ENCODE measurements at regions not wholly inside any gene's neighbourhood (a gene's known extent, or its start where the extent isn't known, plus 50 kb on each side); places are given as distances from the start of the nearest gene placed in this dataset.
A peak's percentile ranks its signal among the peaks of the same experiment; 100 is the strongest.
"Not testable (repeated sequence)": the region's sequence is repeated elsewhere in the genome, so short reads cannot be mapped to it uniquely, and the experiment has no call there.

GRCh38 chr9:78172610-78173009 lies 63.3 kb upstream of the CEP78 start:
- not testable (repeated sequence) for H3K36me3 Mint-ChIP-seq; DNase-seq (ENCODE audit: low spot score in 2 of 2); H3K9me3 Mint-ChIP-seq; ATAC-seq; H3K27ac Mint-ChIP-seq

GRCh38 chr9:78171651-78172050 lies 64.2 kb upstream of the CEP78 start:
- DNase-seq (ENCODE audit: low spot score in 2 of 2) (no peak), ATAC-seq (no peak)
- Mint-ChIP-seq H3K27ac (no peak overlapping the region), H3K9me3 (peaks cover 4 to 9% of the 10 kb centered on the region in 2 donors), H3K36me3 (no peaks in the 10 kb centered on the region)

- Mint-ChIP-seq H3K27ac (no peak overlapping the region), H3K36me3 (peaks cover 0 to under 1% of the 10 kb centered on the region in 2 donors)
Measured at GRCh38 chr9:78169125-78169524, 66.8 kb upstream of the CEP78 start.

GRCh38 chr9:78167356-78167755 lies 68.5 kb upstream of the CEP78 start:
- ATAC-seq (no peak), DNase-seq (ENCODE audit: low spot score in 2 of 2) (no peak)
- Mint-ChIP-seq H3K36me3 (peaks cover 12 to 13% of the 10 kb centered on the region in 2 donors), H3K27ac (no peak overlapping the region), H3K9me3 (peaks cover 14 to 16% of the 10 kb centered on the region in 2 donors)

More at GRCh38 chr9:78169125-78169524, 66.8 kb upstream of the CEP78 start:
- peaks cover 6 to 12% of the 10 kb centered on the region in 2 donors for H3K9me3 Mint-ChIP-seq
- DNase-seq (ENCODE audit: low spot score in 2 of 2) (no peak), ATAC-seq (no peak)

GRCh38 chr9:78163834-78164233 lies 72.0 kb upstream of the CEP78 start:
- H3K27ac Mint-ChIP-seq, result no peak overlapping the region
- H3K9me3 Mint-ChIP-seq, result peaks cover 12 to 18% of the 10 kb centered on the region in 2 donors
- ATAC-seq (no peak), DNase-seq (ENCODE audit: low spot score in 2 of 2) (no peak)
- peaks cover 12 to 13% of the 10 kb centered on the region in 2 donors for H3K36me3 Mint-ChIP-seq

- Mint-ChIP-seq H3K36me3 (peaks cover 4% of the 10 kb centered on the region in 2 donors), H3K27ac (no peak overlapping the region), H3K9me3 (peaks cover 9 to 14% of the 10 kb centered on the region in 2 donors)
- no peak for ATAC-seq
- no peak for DNase-seq (ENCODE audit: low spot score in 2 of 2)
Measured at GRCh38 chr9:78158286-78158685, 77.6 kb upstream of the CEP78 start.

- peaks cover 3 to 10% of the 10 kb centered on the region in 2 donors for H3K9me3 Mint-ChIP-seq
- H3K27ac Mint-ChIP-seq, result no peak overlapping the region
- DNase-seq (ENCODE audit: low spot score in 2 of 2), result no peak
- H3K36me3 Mint-ChIP-seq, result no peaks in the 10 kb centered on the region
- no peak for ATAC-seq
Measured at GRCh38 chr9:78150983-78151356, 84.9 kb upstream of the CEP78 start.

GRCh38 chr9:78150312-78150982 lies 85.4 kb upstream of the CEP78 start:
- H3K27ac Mint-ChIP-seq, result no peak overlapping the region
- peaks cover 3 to 9% of the 10 kb centered on the region in 2 donors for H3K9me3 Mint-ChIP-seq
- DNase-seq (ENCODE audit: low spot score in 2 of 2), result no peak
- H3K36me3 Mint-ChIP-seq, result no peaks in the 10 kb centered on the region
- no peak for ATAC-seq

- Mint-ChIP-seq H3K9me3 (peaks cover 3 to 7% of the 10 kb centered on the region in 2 donors), H3K27ac (no peak overlapping the region), H3K36me3 (no peaks in the 10 kb centered on the region)
- DNase-seq (ENCODE audit: low spot score in 2 of 2), result no peak
- no peak for ATAC-seq
Measured at GRCh38 chr9:78149702-78150291, 86.1 kb upstream of the CEP78 start.

GRCh38 chr9:78146241-78146640 lies 89.6 kb upstream of the CEP78 start:
- no peak for DNase-seq (ENCODE audit: low spot score in 2 of 2)
- ATAC-seq, result no peak
- Mint-ChIP-seq H3K27ac (no peak overlapping the region), H3K36me3 (peaks cover 8 to 11% of the 10 kb centered on the region in 2 donors), H3K9me3 (peaks cover 7 to 25% of the 10 kb centered on the region in 2 donors)

- Mint-ChIP-seq H3K36me3 (peaks cover 8 to 17% of the 10 kb centered on the region in 2 donors), H3K27ac (no peak overlapping the region), H3K9me3 (peaks cover 9 to 31% of the 10 kb centered on the region in 2 donors)
- ATAC-seq (peak in 1 of 2 donors; percentile 52), DNase-seq (ENCODE audit: low spot score in 2 of 2) (no peak)
Measured at GRCh38 chr9:78144663-78145377, 91.1 kb upstream of the CEP78 start.

- no peak for DNase-seq (ENCODE audit: low spot score in 2 of 2)
- Mint-ChIP-seq H3K36me3 (peaks cover 8 to 22% of the 10 kb centered on the region in 2 donors), H3K27ac (no peak overlapping the region), H3K9me3 (peaks cover 14 to 37% of the 10 kb centered on the region in 2 donors)
- ATAC-seq, result no peak
Measured at GRCh38 chr9:78144008-78144381, 91.9 kb upstream of the CEP78 start.

- H3K9me3 Mint-ChIP-seq, result peaks cover 14 to 37% of the 10 kb centered on the region in 2 donors
- ATAC-seq (no peak), DNase-seq (ENCODE audit: low spot score in 2 of 2) (no peak)
- H3K27ac Mint-ChIP-seq, result no peak overlapping the region
- peaks cover 8 to 22% of the 10 kb centered on the region in 2 donors for H3K36me3 Mint-ChIP-seq
Measured at GRCh38 chr9:78143281-78144007, 92.4 kb upstream of the CEP78 start.

- peaks cover 18 to 42% of the 10 kb centered on the region in 2 donors for H3K9me3 Mint-ChIP-seq
- not testable (repeated sequence) for DNase-seq (ENCODE audit: low spot score in 2 of 2); ATAC-seq
- H3K36me3 Mint-ChIP-seq, result peaks cover 13 to 26% of the 10 kb centered on the region in 2 donors
- H3K27ac Mint-ChIP-seq, result peak overlapping the region in 1 of 2 donors; percentile 16
Measured at GRCh38 chr9:78142264-78142663, 93.6 kb upstream of the CEP78 start.

GRCh38 chr9:78133751-78134150 lies 102.1 kb upstream of the CEP78 start:
- Mint-ChIP-seq H3K36me3 (peaks cover 4 to 12% of the 10 kb centered on the region in 2 donors), H3K27ac (peak overlapping the region in 1 of 2 donors; percentile 64), H3K9me3 (peaks cover 3 to 14% of the 10 kb centered on the region in 2 donors)
- ATAC-seq, result peak; percentile 79 to 94
- DNase-seq (ENCODE audit: low spot score in 2 of 2), result no peak

- Mint-ChIP-seq H3K36me3 (peaks cover 3 to 10% of the 10 kb centered on the region in 2 donors), H3K27ac (peak overlapping the region; percentile 37 to 74), H3K9me3 (peaks cover 2 to 14% of the 10 kb centered on the region in 2 donors)
- DNase-seq (ENCODE audit: low spot score in 2 of 2) (no peak), ATAC-seq (peak in 1 of 2 donors; percentile 40)
Measured at GRCh38 chr9:78132701-78133058, 101.1 kb upstream of the GNAQ start.
